ENCODE measurements at regions not wholly inside any gene's neighbourhood (a gene's known extent, or its start where the extent isn't known, plus 50 kb on each side); places are given as distances from the start of the nearest gene placed in this dataset.

- no peak for TF ChIP-seq IKZF2 (IDR thresholded peaks at IDR 0.05)
- no peak for TF ChIP-seq IRF4 (IDR thresholded peaks at IDR 0.05; ENCODE audit: low read depth, low read length)
- no peak for TF ChIP-seq NR2F1 (conservative IDR thresholded peaks at IDR 0.05)
- TF ChIP-seq, protein P1, sequence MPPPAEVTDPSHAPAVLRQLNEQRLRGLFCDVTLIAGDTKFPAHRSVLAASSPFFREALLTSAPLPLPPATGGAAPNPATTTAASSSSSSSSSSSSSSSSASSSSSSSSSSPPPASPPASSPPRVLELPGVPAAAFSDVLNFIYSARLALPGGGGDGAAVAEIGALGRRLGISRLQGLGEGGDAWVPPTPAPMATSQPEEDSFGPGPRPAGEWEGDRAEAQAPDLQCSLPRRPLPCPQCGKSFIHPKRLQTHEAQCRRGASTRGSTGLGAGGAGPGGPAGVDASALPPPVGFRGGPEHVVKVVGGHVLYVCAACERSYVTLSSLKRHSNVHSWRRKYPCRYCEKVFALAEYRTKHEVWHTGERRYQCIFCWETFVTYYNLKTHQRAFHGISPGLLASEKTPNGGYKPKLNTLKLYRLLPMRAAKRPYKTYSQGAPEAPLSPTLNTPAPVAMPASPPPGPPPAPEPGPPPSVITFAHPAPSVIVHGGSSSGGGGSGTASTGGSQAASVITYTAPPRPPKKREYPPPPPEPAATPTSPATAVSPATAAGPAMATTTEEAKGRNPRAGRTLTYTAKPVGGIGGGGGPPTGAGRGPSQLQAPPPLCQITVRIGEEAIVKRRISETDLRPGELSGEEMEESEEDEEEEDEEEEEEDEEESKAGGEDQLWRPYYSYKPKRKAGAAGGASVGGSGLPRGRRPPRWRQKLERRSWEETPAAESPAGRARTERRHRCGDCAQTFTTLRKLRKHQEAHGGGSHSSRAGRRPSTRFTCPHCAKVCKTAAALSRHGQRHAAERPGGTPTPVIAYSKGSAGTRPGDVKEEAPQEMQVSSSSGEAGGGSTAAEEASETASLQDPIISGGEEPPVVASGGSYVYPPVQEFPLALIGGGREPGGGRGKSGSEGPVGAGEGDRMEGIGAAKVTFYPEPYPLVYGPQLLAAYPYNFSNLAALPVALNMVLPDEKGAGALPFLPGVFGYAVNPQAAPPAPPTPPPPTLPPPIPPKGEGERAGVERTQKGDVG (CRISPR knock-in tag; IDR thresholded peaks at IDR 0.05) = no peak
- no peak for TF ChIP-seq ZBTB33 (IDR thresholded peaks at IDR 0.05)
- TF ChIP-seq EED (IDR thresholded peaks at IDR 0.05; ENCODE audit: low read depth) = no peak
- TF ChIP-seq ZBTB40 (IDR thresholded peaks at IDR 0.05; ENCODE audit: borderline replicate concordance) = no peak
- no peak for TF ChIP-seq JUNB (IDR thresholded peaks at IDR 0.05)
- ChIA-PET CTCF (interaction anchor here (1.0 kb wide), 1 partner anchor 891 kb away, joined by 3 read pairs; no protein-coding TSS in a partner anchor), RAD21 (ENCODE audit: unreplicated experiment) (no interaction called here), POLR2A (no interaction called here), SMC1A (ENCODE audit: uncharacterized antibody, unreplicated experiment) (no interaction called here)
- no peaks in the 10 kb centered on the region for H3K36me3 ChIP-seq (ENCODE audit: control insufficient read depth in 2 of 2, insufficient read depth in 2 of 2, low read length in 1 of 2)
- no peaks in the 10 kb centered on the region for H3K4me1 ChIP-seq (ENCODE audit: control insufficient read depth, insufficient read depth, low read length)
- intact Hi-C loops (cut with micrococcal nuclease; ENCODE audit: unreplicated experiment) (no loop called here), in situ Hi-C loops (cut with MboI) (no loop called here)
- H3K27ac ChIP-seq (ENCODE audit: control insufficient read depth, insufficient read depth) = no peak overlapping the region
- no peaks in the 10 kb centered on the region for H4K20me1 ChIP-seq (ENCODE audit: control insufficient read depth, insufficient read depth)
- ATAC-seq (no peak), DNase-seq (ENCODE audit: low read depth, low spot score) (no peak), FAIRE-seq (no peak)
- H3K9ac ChIP-seq (ENCODE audit: control insufficient read depth, insufficient read depth, low read length) = no peak overlapping the region
- H3K9me3 ChIP-seq (replicated peaks; ENCODE audit: control insufficient read depth, insufficient read depth, low read length) = no peaks in the 10 kb centered on the region
- no peak overlapping the region for H3K4me2 ChIP-seq (ENCODE audit: control insufficient read depth, insufficient read depth)
- H2AFZ ChIP-seq (ENCODE audit: control insufficient read depth, low read depth, low read length) = no peak overlapping the region
- H3K4me3 ChIP-seq = no peak overlapping the region
- 28% methylated on average over 5 of the region's 5 CpGs for WGBS (ENCODE audit: insufficient coverage, insufficient replicate concordance, low lambda C conversion rate, missing lambda C conversion rate)
- no peaks in the 10 kb centered on the region for H3K79me2 ChIP-seq (ENCODE audit: control insufficient read depth, insufficient read depth, low read length)
- BruUV-seq (replicated peaks) = no TSS peak
- no peaks in the 10 kb centered on the region for H3K27me3 ChIP-seq (replicated peaks in 1 of 2; ENCODE audit: control insufficient read depth in 2 of 2, insufficient read depth in 2 of 2, low read length in 1 of 2)
Measured at GRCh38 chr5:82538339-82539034, 260.3 kb upstream of the RPS23 start.

Measured in GM12878 (cell line).